ENCODE measurements at regions not wholly inside any gene's neighbourhood (a gene's known extent, or its start where the extent isn't known, plus 50 kb on each side); places are given as distances from the start of the nearest gene placed in this dataset.
A peak's percentile ranks its signal among the peaks of the same experiment; 100 is the strongest.
"Not testable (repeated sequence)": the region's sequence is repeated elsewhere in the genome, so short reads cannot be mapped to it uniquely, and the experiment has no call there.

DNA sequence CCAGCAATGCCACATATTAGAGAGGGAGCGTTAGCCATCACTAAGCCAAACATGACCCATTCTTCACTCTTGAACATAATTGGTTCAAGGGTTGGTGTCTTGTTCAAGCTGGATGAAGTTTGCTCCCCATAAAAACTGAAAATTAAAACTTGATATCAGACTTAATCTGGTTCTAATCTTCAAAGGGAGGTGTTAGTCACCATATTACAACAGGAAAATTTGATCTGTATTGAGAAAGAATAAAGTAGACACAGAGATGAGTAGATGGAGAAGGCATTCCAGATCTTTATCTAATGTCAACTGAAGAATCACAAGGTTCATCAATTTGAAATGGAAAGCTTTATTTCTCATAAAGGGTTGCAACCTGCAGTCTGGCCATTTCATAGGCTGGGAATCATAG, 972.8 kb downstream of the HACE1 start:
- DNase-seq (no peak), ATAC-seq (no peak)
- intact Hi-C loops (cut with micrococcal nuclease): no loop called here

DNA sequence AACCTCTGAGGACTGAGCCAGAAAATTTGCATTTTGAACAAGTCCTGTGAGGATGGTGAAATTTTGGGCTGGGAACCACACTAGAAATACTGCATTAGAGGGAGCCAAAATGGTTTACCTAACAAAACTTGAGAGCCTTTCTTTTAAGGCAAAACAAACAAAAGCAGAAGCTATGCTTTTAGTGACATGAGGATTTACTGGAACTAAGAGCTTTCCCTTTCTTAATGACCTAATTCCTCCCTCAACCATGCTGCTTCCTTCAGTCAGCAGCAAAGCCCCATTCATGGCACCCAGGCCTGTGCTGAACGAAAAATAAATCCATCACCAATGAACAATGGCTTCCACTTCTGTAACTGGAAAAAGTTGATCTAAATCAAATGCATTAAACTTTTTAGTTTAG, 974.3 kb downstream of the HACE1 start:
- no peak for ATAC-seq
- no peak for DNase-seq
- intact Hi-C loops (cut with micrococcal nuclease): no loop called here

DNA sequence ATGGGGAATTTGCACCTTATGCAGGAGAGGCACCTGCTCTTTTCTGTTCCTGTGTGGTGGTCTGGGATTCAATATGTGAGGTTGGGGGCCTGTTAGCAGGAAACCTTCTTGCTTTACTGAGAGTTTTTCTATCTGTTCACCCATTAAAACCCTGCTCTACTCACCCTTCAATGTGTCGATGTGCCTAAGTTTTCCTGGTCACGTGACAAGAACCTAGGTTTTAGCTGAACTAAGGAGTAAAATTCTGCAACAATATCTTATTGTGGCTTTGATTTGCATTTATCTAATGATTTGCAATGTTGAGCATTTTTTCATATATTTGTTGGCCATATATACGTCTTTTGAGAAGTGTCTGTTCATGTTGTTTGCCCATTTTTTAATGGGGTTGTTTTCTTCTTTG, 979.9 kb downstream of the HACE1 start:
- intact Hi-C loops (cut with micrococcal nuclease): no loop called here
- DNase-seq (no peak), ATAC-seq (no peak)

DNA sequence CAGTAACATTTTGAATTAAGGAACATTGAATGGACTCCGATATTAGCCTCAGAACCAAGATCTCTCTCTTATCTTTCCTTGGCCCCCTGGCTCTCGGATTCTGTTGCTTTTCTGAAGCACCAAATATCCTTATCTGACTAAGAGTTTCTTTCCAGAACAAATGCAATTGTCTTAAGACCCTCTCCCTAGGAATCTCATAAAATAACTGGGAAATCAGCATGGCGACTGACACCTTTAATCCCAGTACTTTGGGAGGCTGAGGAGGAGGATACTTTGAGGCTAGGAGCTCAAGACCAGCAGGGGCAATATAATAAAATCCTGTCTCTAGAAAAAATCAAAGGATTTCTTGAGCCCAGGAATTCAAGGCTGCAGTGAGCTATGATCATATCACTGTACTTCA, 984.5 kb downstream of the HACE1 start:
- intact Hi-C loops (cut with micrococcal nuclease): no loop called here
- DNase-seq (no peak), ATAC-seq (no peak)

DNA sequence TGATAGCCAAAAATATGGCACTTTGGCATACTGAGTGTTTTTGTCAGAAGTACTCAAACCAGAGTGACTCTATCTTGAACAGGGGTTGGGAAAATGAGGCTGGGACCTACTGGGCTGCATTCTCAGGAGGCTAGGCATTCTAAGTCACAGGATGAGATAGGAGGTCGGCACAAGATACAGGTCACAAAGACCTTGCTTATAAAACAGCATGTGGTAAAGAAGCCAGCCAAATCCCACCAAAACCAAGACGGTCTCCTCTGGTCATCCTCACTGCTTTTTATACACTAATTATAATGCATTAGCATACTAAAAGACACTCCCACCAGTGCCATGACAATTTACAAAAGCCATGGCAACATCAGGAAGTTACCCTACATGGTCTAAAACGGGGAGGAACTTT, 985.1 kb downstream of the HACE1 start:
- DNase-seq (no peak), ATAC-seq (no peak)
- intact Hi-C loops (cut with micrococcal nuclease): no loop called here

DNA sequence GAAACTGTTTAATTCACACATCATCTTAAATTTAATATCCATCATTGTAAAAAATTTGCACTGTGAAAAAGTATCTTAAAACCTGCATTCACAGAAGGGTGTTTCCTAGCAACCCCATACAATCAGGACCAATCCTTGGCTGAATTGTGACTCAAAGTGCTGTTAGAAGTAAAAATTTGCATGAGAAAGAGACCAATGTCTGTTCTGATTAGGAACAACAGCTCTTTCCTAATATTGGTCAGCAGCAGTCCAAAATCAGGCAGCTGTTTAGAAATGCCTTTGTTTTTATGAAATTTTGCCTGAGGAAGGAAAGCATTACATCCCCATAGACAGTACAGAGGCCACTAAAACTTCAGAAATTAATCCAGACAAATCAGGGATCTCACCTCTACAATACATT, 987.0 kb downstream of the HACE1 start:
- intact Hi-C loops (cut with micrococcal nuclease): no loop called here
- DNase-seq: no peak
- peak; percentile 54 for ATAC-seq

GRCh38 chr6:103872233-103872632, 987.5 kb downstream of the HACE1 start:
- intact Hi-C loops (cut with micrococcal nuclease): no loop called here
- ATAC-seq (no peak), DNase-seq (no peak)

GRCh38 chr6:103870970-103871369, 988.7 kb downstream of the HACE1 start:
- ATAC-seq: no peak
- intact Hi-C loops (cut with micrococcal nuclease): no loop called here
- DNase-seq: no peak

GRCh38 chr6:103862297-103862696, 997.4 kb downstream of the HACE1 start:
- intact Hi-C loops (cut with micrococcal nuclease): no loop called here
- ATAC-seq: no peak
- no peak for DNase-seq

GRCh38 chr6:103858003-103858402, 1001.7 kb downstream of the HACE1 start:
- DNase-seq (no peak), ATAC-seq (no peak)
- intact Hi-C loops (cut with micrococcal nuclease): no loop called here

- DNase-seq (no peak), ATAC-seq (no peak)
- intact Hi-C loops (cut with micrococcal nuclease): no loop called here
Observed at GRCh38 chr6:103855750-103856149, 1004.0 kb downstream of the HACE1 start.

DNA sequence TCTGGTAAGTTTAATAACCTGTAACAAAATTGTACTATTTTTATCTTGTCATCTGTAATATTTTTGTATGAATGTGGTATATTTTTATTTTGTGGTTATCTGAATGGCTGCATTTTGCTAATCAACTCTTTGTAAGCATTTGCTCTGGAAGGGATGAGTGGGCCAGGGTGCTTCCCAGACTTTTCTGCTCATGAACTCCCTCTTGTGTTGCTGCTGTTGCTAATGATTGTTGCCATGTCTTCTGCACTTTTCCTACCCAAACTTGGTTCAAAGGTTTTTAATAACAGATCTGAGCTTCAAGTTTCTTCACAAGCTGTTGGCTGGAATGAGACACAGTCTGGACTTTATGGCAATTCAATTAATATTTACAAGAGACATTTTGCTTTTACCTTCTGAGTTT, 1005.7 kb downstream of the HACE1 start:
- no peak for ATAC-seq
- intact Hi-C loops (cut with micrococcal nuclease): no loop called here
- no peak for DNase-seq

DNA sequence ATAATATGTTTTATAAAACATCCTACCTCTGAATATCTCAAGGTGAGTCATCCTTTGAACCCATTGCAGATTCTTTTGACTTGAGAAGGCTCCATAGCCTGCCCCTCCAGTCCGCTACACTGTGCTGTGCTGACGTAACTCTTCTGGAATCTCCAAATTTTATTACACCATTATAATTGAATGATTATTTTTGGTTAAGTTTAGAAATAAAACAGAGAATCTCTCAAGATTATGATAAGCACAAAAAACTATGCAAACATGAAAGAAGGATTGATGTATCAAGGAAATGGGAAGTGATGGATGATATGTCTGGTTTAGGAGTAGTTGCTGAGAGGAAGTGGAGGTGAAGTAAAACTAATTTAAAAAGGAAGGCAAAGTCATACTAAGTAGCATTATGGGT, 1021.3 kb downstream of the HACE1 start:
- intact Hi-C loops (cut with micrococcal nuclease): no loop called here
- DNase-seq (no peak), ATAC-seq (no peak)

DNA sequence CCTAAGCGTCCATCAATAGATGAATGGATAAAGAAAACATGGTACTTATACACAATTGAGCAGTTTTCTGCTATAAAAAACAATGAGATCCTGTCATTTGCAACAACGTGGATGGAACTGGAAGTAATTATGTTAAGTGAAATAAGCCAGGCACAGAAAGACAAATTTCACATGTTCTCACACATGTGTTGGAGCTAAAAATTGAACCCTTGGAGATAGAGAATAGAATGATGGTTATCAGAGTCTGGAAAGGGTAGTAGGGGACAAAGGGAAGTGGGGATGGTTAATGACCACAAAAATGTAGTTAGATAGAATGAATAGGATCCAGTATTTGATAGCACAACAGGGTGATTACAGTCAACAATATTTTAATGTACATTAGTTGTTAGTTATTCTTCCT, 1033.5 kb downstream of the HACE1 start:
- DNase-seq (no peak), ATAC-seq (no peak)
- intact Hi-C loops (cut with micrococcal nuclease): no loop called here

GRCh38 chr6:103820148-103820547, 1039.6 kb downstream of the HACE1 start:
- intact Hi-C loops (cut with micrococcal nuclease): no loop called here

DNA sequence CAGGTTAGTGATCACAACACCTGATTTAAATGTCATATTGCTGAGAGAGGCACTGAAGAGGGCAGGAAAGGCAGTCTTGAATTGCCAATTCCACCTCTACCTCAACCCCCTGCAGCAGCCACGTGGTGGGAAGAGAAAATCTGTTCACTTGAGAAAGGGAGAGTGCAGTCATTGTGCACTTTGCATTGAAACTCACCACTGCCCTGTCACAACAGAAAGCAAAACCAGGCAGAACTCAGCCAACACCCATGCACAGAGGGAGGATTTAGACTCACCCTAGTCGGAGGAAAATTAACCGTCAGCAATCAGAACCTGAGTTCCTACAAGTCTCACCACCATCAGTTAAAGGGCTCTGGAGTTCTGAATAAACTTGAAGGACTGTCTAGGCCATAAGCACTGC, 1040.2 kb downstream of the HACE1 start:
- DNase-seq (no peak), ATAC-seq (no peak)
- intact Hi-C loops (cut with micrococcal nuclease): no loop called here

More at GRCh38 chr6:103820148-103820547, 1039.6 kb downstream of the HACE1 start:
- DNase-seq: no peak
- no peak for ATAC-seq

- intact Hi-C loops (cut with micrococcal nuclease): no loop called here
- ATAC-seq: no peak
- DNase-seq: no peak
Observed at GRCh38 chr6:103812970-103813369, 1046.7 kb downstream of the HACE1 start.

- DNase-seq; ATAC-seq; intact Hi-C loops (cut with micrococcal nuclease): not testable (repeated sequence)
Observed at GRCh38 chr6:103801901-103802479, 1057.7 kb downstream of the HACE1 start.

GRCh38 chr6:103799971-103800670, 1059.6 kb downstream of the HACE1 start:
- no peak for ATAC-seq
- no peak for DNase-seq
- intact Hi-C loops (cut with micrococcal nuclease): no loop called here

DNA sequence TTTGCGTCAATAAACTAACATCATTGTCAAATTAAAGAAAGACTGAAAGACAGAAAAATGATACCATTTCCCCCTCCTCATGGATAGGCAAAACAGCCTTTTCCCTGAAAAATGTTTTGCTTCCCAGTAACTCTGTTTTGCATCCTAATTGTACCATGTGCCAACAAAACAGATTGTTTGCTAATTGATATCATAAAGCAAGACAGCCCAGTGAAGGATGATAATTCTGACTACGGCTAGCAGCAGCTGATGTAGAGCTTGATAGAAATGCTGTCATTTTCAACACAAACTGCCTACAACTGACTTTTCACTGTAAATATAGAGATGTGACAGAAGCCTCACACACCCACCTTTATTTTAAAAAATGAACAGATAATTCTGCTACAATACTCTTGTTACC, 1061.6 kb downstream of the HACE1 start:
- DNase-seq (no peak), ATAC-seq (no peak)
- intact Hi-C loops (cut with micrococcal nuclease): no loop called here

GRCh38 chr6:103797738-103798137, 1062.0 kb downstream of the HACE1 start:
- intact Hi-C loops (cut with micrococcal nuclease): no loop called here
- no peak for DNase-seq
- ATAC-seq: no peak
